H9 (cell line): ENCODE measurements at regions not wholly inside any gene's neighbourhood (a gene's known extent, or its start where the extent isn't known, plus 50 kb on each side); places are given as distances from the start of the nearest gene placed in this dataset.

ENCODE experiments used
- DNase-seq: peaks from one replicate; pipeline ENCODE4 v3.0.0-alpha.2; 2017
- H2AFZ ChIP-seq: one replicate; pipeline ENCODE4 v1.6.1; 2013; ENCODE audit warnings: mild to moderate bottlenecking, low read length, control low read depth, moderate library complexity
- H2AK5ac ChIP-seq: 2 replicates; pipeline ENCODE4 v1.6.1; 2013; ENCODE audit warnings: low read length, control low read depth, mixed read lengths; ENCODE audit not compliant: insufficient read length
- H2BK120ac ChIP-seq: one replicate; pipeline ENCODE4 v1.6.1; 2013; ENCODE audit warnings: low read depth, mild to moderate bottlenecking, low read length, control low read depth, inconsistent platforms; ENCODE audit not compliant: poor library complexity, severe bottlenecking
- H2BK12ac ChIP-seq: 2 replicates; pipeline ENCODE4 v1.6.1; 2013; ENCODE audit warnings: low read length, control low read depth, mixed read lengths, low read depth; ENCODE audit not compliant: insufficient read length
- H2BK15ac ChIP-seq: 2 replicates; pipeline ENCODE4 v1.6.1; 2013; ENCODE audit warnings: low read depth, low read length, control low read depth
- H2BK20ac ChIP-seq: one replicate; pipeline ENCODE4 v1.6.1; 2013; ENCODE audit warnings: low read depth, mild to moderate bottlenecking, low read length, control low read depth, inconsistent platforms; ENCODE audit not compliant: poor library complexity, severe bottlenecking
- H2BK5ac ChIP-seq: 2 replicates; pipeline ENCODE4 v1.6.1; 2013; ENCODE audit warnings: low read length, control low read depth, mixed read lengths; ENCODE audit not compliant: insufficient read length
- H3K14ac ChIP-seq: 2 replicates; pipeline ENCODE4 v1.6.1; 2013; ENCODE audit warnings: low read length, control low read depth; ENCODE audit not compliant: insufficient read depth
- H3K18ac ChIP-seq: 2 replicates; pipeline ENCODE4 v1.6.1; 2013; ENCODE audit warnings: low read depth, mild to moderate bottlenecking, mixed read lengths, low read length, control low read depth; ENCODE audit not compliant: insufficient read length
- H3K23ac ChIP-seq: 2 replicates; pipeline ENCODE4 v1.6.1; 2013; ENCODE audit warnings: low read length, control low read depth, mixed read lengths, low read depth; ENCODE audit not compliant: insufficient read length
- H3K23me2 ChIP-seq: 2 replicates; pipeline ENCODE4 v1.6.1; 2013; ENCODE audit warnings: low read depth, mild to moderate bottlenecking, mixed read lengths, low read length, control low read depth; ENCODE audit not compliant: insufficient read length, poor library complexity, severe bottlenecking
- H3K27ac ChIP-seq: 2 replicates; pipeline ENCODE4 v1.5.1; 2013; ENCODE audit warnings: low read length, control low read depth, mixed read lengths, low read depth; ENCODE audit not compliant: insufficient read length
- H3K27me3 ChIP-seq: 2 replicates; pipeline ENCODE4 v1.6.1; 2013; ENCODE audit warnings: low read length, control low read depth, inconsistent platforms; ENCODE audit not compliant: insufficient read depth
- H3K4ac ChIP-seq: 2 replicates; pipeline ENCODE4 v1.6.1; 2013; ENCODE audit warnings: low read depth, mild to moderate bottlenecking, control low read depth, inconsistent platforms, low read length, moderate library complexity
- H3K4me1 ChIP-seq: 2 replicates; pipeline ENCODE4 v1.6.1; 2013; ENCODE audit warnings: low read length, control low read depth, inconsistent platforms; ENCODE audit not compliant: insufficient read depth
- H3K4me2 ChIP-seq: 2 replicates; pipeline ENCODE4 v1.6.1; 2013; ENCODE audit warnings: low read length, control low read depth, mixed read lengths; ENCODE audit not compliant: insufficient read length, insufficient read depth
- H3K56ac ChIP-seq: 2 replicates; pipeline ENCODE4 v1.6.1; 2013; ENCODE audit warnings: low read depth, mild to moderate bottlenecking, mixed read lengths, low read length, control low read depth; ENCODE audit not compliant: insufficient read length
- H3K79me1 ChIP-seq: 2 replicates; pipeline ENCODE4 v1.6.1; 2013; ENCODE audit warnings: low read depth, mild to moderate bottlenecking, moderate library complexity, low read length, control low read depth, inconsistent platforms; ENCODE audit not compliant: insufficient read depth, poor library complexity, severe bottlenecking
- H3K79me2 ChIP-seq: 2 replicates; pipeline ENCODE4 v1.6.1; 2013; ENCODE audit warnings: low read length, control low read depth, inconsistent platforms; ENCODE audit not compliant: insufficient read depth
- H3K9ac ChIP-seq: 2 replicates; pipeline ENCODE4 v1.6.1; 2013; ENCODE audit warnings: low read length, control low read depth, mixed read lengths; ENCODE audit not compliant: insufficient read length; ENCODE audit errors: extremely low read depth
- H3K9me3 ChIP-seq: one replicate; pipeline ENCODE4 v1.6.1; 2013; ENCODE audit warnings: low read depth, low read length, inconsistent platforms; ENCODE audit not compliant: control insufficient read depth
- H3T11ph ChIP-seq: one replicate; pipeline ENCODE4 v1.6.1; 2013; ENCODE audit warnings: mild to moderate bottlenecking, low read length, control low read depth, inconsistent platforms
- H4K20me1 ChIP-seq: one replicate; pipeline ENCODE4 v1.6.1; 2013; ENCODE audit not compliant: control insufficient read depth, insufficient read length, insufficient read depth
- H4K5ac ChIP-seq: 2 replicates; pipeline ENCODE4 v1.6.1; 2013; ENCODE audit warnings: low read depth, mild to moderate bottlenecking, mixed read lengths, low read length, control low read depth; ENCODE audit not compliant: insufficient read length
- H4K8ac ChIP-seq: replicated peaks from 2 replicates; pipeline ENCODE4 v1.6.1; 2013; ENCODE audit warnings: low read length, control low read depth, mixed read lengths, low read depth; ENCODE audit not compliant: insufficient read length
- H4K91ac ChIP-seq: 2 replicates; pipeline ENCODE4 v1.6.1; 2013; ENCODE audit warnings: low read depth, mild to moderate bottlenecking, moderate library complexity, mixed read lengths, low read length, control low read depth; ENCODE audit not compliant: insufficient read length
- H3K27ac Mint-ChIP-seq, 3 experiments: 2 replicates in 2 of 3; 3 replicates in 1 of 3; pipeline ENCODE4 v1.8.0; 2020 to 2021; ENCODE audit warnings: mixed read lengths in 3 of 3, mild to moderate bottlenecking in 1 of 3, moderate library complexity in 1 of 3
- H3K27me3 Mint-ChIP-seq: 2 replicates; pipeline ENCODE4 v1.8.0; 2021; ENCODE audit warnings: low read depth, mild to moderate bottlenecking, moderate library complexity, mixed read lengths
- H3K36me3 Mint-ChIP-seq, 3 experiments: 2 replicates in 2 of 3; 3 replicates in 1 of 3; pipeline ENCODE4 v1.8.0; 2020 to 2021; ENCODE audit warnings: low read depth in 3 of 3, mixed read lengths in 3 of 3; ENCODE audit not compliant: insufficient read depth in 1 of 3
- H3K4me1 Mint-ChIP-seq, 2 experiments: 2 replicates each; pipeline ENCODE4 v1.8.0; 2020; ENCODE audit warnings: mixed read lengths in 2 of 2
- H3K4me3 Mint-ChIP-seq, 2 experiments: 2 replicates in 1 of 2; 3 replicates in 1 of 2; pipeline ENCODE4 v1.8.0; 2020 to 2021; ENCODE audit warnings: mild to moderate bottlenecking in 2 of 2, mixed read lengths in 2 of 2, moderate library complexity in 1 of 2
- H3K9me3 Mint-ChIP-seq, 2 experiments: 2 replicates in 1 of 2; 3 replicates in 1 of 2; pipeline ENCODE4 v1.8.0; 2020; ENCODE audit warnings: mild to moderate bottlenecking in 2 of 2, mixed read lengths in 2 of 2, moderate library complexity in 1 of 2
- CTCF ChIP-seq: fragments of 200-600 bp; sonication (generic); conservative IDR thresholded peaks from 3 replicates; pipeline ENCODE4 v1.8.0; 2021; ENCODE audit warnings: antibody characterized with exemption, mild to moderate bottlenecking
- WGBS: extraction: QIAGEN DNeasy Blood & Tissue Kit; methylation state at CpG from one replicate; pipeline ENCODE4 v1.1.7; 2013; ENCODE audit warnings: missing lambda C conversion rate, low lambda C conversion rate, mixed read lengths; ENCODE audit not compliant: insufficient read length; ENCODE audit errors: extremely low coverage; 5-methylcytosine and 5-hydroxymethylcytosine counted together

DNA sequence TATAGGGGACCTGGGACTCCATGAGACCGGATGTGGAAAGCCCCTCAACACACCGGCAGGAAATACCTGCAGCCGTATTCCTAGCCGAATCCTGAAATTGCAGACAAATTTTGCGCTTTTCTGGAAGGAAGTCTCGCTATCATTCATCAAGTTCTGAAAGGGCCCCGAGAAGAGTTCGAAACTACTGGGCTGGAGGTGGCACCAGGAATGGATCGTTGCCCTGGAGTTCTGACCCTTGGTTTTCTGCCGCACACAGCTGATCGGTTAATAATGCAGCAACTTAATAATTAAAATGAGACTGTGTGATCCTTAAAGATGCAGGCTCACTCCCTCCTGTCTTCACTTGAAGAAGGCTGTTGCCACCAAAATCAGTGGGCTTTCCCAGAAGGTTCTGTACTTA, 55.7 kb upstream of the MRTFB start:
- no peak overlapping the region for H2BK15ac ChIP-seq
- no peaks in the 10 kb centered on the region for H3K27me3 ChIP-seq
- DNase-seq = no peak
- no peaks in the 10 kb centered on the region; a peak in 1 of 5 replicates for H3K9me3 Mint-ChIP-seq
- H3K4me1 ChIP-seq = peaks cover 6% of the 10 kb centered on the region
- no peaks in the 10 kb centered on the region; the same call in 1 of the 2 replicates for H3K27me3 Mint-ChIP-seq
- H3K23me2 ChIP-seq = no peaks in the 10 kb centered on the region
- peak overlapping the region in 1 of 3 experiments; percentile 3; a peak in 2 of 7 replicates for H3K27ac Mint-ChIP-seq
- no peak overlapping the region for H3K4ac ChIP-seq
- H3K27ac ChIP-seq = no peak overlapping the region
- H2AK5ac ChIP-seq = no peak overlapping the region
- H4K8ac ChIP-seq = no peak overlapping the region
- no peaks in the 10 kb centered on the region for H3K9me3 ChIP-seq
- H3K23ac ChIP-seq = no peak overlapping the region
- no peak overlapping the region for H4K91ac ChIP-seq
- H2AFZ ChIP-seq = no peak overlapping the region
- no peak overlapping the region for H3K18ac ChIP-seq
- TF ChIP-seq CTCF = no peak
- no peak overlapping the region for H2BK120ac ChIP-seq
- H4K20me1 ChIP-seq = no peaks in the 10 kb centered on the region
- peaks cover 21 to 22% of the 10 kb centered on the region in 2 experiments for H3K4me1 Mint-ChIP-seq
- no peak overlapping the region for H2BK12ac ChIP-seq
- no peak overlapping the region for H2BK20ac ChIP-seq
- H3K79me2 ChIP-seq = no peaks in the 10 kb centered on the region
- H4K5ac ChIP-seq = no peak overlapping the region
- H3K79me1 ChIP-seq = no peaks in the 10 kb centered on the region
- H3K14ac ChIP-seq = no peak overlapping the region
- H3K4me2 ChIP-seq = no peak overlapping the region
- H3K56ac ChIP-seq = no peak overlapping the region
- no peaks in the 10 kb centered on the region for H3K36me3 Mint-ChIP-seq
- no peak overlapping the region for H2BK5ac ChIP-seq
- H3T11ph ChIP-seq = no peak overlapping the region
- H3K4me3 Mint-ChIP-seq = no peak overlapping the region
- no peak overlapping the region for H3K9ac ChIP-seq
- WGBS = no CpG with 5 or more reads among the region's 11 CpGs
